ENCODE measurements at regions not wholly inside any gene's neighbourhood (a gene's known extent, or its start where the extent isn't known, plus 50 kb on each side); places are given as distances from the start of the nearest gene placed in this dataset.
"Not testable (repeated sequence)": the region's sequence is repeated elsewhere in the genome, so short reads cannot be mapped to it uniquely, and the experiment has no call there.

GRCh38 chr20:39756369-39756768 lies 794.2 kb downstream of the DHX35 start:
- Histone ChIP-seq H3K4me1 (ENCODE audit: control insufficient read depth, insufficient read depth, low read length) (no peaks in the 10 kb centered on the region), H3K4me3 (ENCODE audit: low read length) (no peak overlapping the region), H3K27ac (ENCODE audit: low read length) (no peak overlapping the region), H3K27me3 (ENCODE audit: control insufficient read depth, insufficient read depth, low read length) (no peaks in the 10 kb centered on the region), H3K9me3 (replicated peaks; ENCODE audit: control insufficient read depth, low read depth, low read length) (no peaks in the 10 kb centered on the region), H3K36me3 (ENCODE audit: control insufficient read depth, insufficient read depth, low read length) (no peaks in the 10 kb centered on the region)
- WGBS (ENCODE audit: insufficient coverage): no CpG with 5 or more reads among the region's 1 CpG
- DNase-seq: no peak

GRCh38 chr20:39752262-39752876 lies 790.2 kb downstream of the DHX35 start:
- Histone ChIP-seq H3K4me3 (ENCODE audit: low read length) (no peak overlapping the region), H3K27ac (ENCODE audit: low read length) (no peak overlapping the region), H3K36me3 (ENCODE audit: control insufficient read depth, insufficient read depth, low read length) (no peaks in the 10 kb centered on the region), H3K4me1 (ENCODE audit: control insufficient read depth, insufficient read depth, low read length) (no peaks in the 10 kb centered on the region), H3K9me3 (replicated peaks; ENCODE audit: control insufficient read depth, low read depth, low read length) (peaks cover 7% of the 10 kb centered on the region), H3K27me3 (ENCODE audit: control insufficient read depth, insufficient read depth, low read length) (no peaks in the 10 kb centered on the region)
- DNase-seq: no peak
- 69% methylated on average over 2 of the region's 4 CpGs for WGBS (ENCODE audit: insufficient coverage)

- H3K4me3 ChIP-seq (ENCODE audit: low read length): no peak overlapping the region
- H3K36me3 ChIP-seq (ENCODE audit: control insufficient read depth, insufficient read depth, low read length): no peaks in the 10 kb centered on the region
- H3K27ac ChIP-seq (ENCODE audit: low read length): no peak overlapping the region
- WGBS (ENCODE audit: insufficient coverage): 86% methylated on average over 1 of the region's 4 CpGs
- no peaks in the 10 kb centered on the region for H3K27me3 ChIP-seq (ENCODE audit: control insufficient read depth, insufficient read depth, low read length)
- peaks cover 7% of the 10 kb centered on the region for H3K9me3 ChIP-seq (replicated peaks; ENCODE audit: control insufficient read depth, low read depth, low read length)
- DNase-seq: no peak
- H3K4me1 ChIP-seq (ENCODE audit: control insufficient read depth, insufficient read depth, low read length): no peaks in the 10 kb centered on the region
These were observed 789.5 kb downstream of the DHX35 start for GRCh38 chr20:39751557-39752137.

- Histone ChIP-seq H3K4me1 (ENCODE audit: control insufficient read depth, insufficient read depth, low read length) (no peaks in the 10 kb centered on the region), H3K36me3 (ENCODE audit: control insufficient read depth, insufficient read depth, low read length) (no peaks in the 10 kb centered on the region), H3K27ac (ENCODE audit: low read length) (no peak overlapping the region), H3K9me3 (replicated peaks; ENCODE audit: control insufficient read depth, low read depth, low read length) (peaks cover 7% of the 10 kb centered on the region), H3K4me3 (ENCODE audit: low read length) (no peak overlapping the region), H3K27me3 (ENCODE audit: control insufficient read depth, insufficient read depth, low read length) (no peaks in the 10 kb centered on the region)
- peak; percentile 73 for DNase-seq
- no CpG with 5 or more reads among the region's 1 CpG for WGBS (ENCODE audit: insufficient coverage)
These were observed 783.2 kb downstream of the DHX35 start for GRCh38 chr20:39745380-39745779.

- 100% methylated on average over 1 of the region's 2 CpGs for WGBS (ENCODE audit: insufficient coverage)
- no peak overlapping the region for H3K4me3 ChIP-seq (ENCODE audit: low read length)
- H3K9me3 ChIP-seq (replicated peaks; ENCODE audit: control insufficient read depth, low read depth, low read length): no peaks in the 10 kb centered on the region
- no peak overlapping the region for H3K27ac ChIP-seq (ENCODE audit: low read length)
- H3K36me3 ChIP-seq (ENCODE audit: control insufficient read depth, insufficient read depth, low read length): no peaks in the 10 kb centered on the region
- no peak for DNase-seq
- no peaks in the 10 kb centered on the region for H3K27me3 ChIP-seq (ENCODE audit: control insufficient read depth, insufficient read depth, low read length)
- no peaks in the 10 kb centered on the region for H3K4me1 ChIP-seq (ENCODE audit: control insufficient read depth, insufficient read depth, low read length)
These were observed 776.5 kb downstream of the DHX35 start for GRCh38 chr20:39738651-39739050.

GRCh38 chr20:39736434-39737327 lies 774.5 kb downstream of the DHX35 start:
- H3K4me1 ChIP-seq (ENCODE audit: control insufficient read depth, insufficient read depth, low read length): no peaks in the 10 kb centered on the region
- H3K4me3 ChIP-seq (ENCODE audit: low read length): no peak overlapping the region
- DNase-seq: no peak
- 86% methylated on average over 2 of the region's 6 CpGs for WGBS (ENCODE audit: insufficient coverage)
- H3K27ac ChIP-seq (ENCODE audit: low read length): no peak overlapping the region
- no peaks in the 10 kb centered on the region for H3K36me3 ChIP-seq (ENCODE audit: control insufficient read depth, insufficient read depth, low read length)
- no peaks in the 10 kb centered on the region for H3K9me3 ChIP-seq (replicated peaks; ENCODE audit: control insufficient read depth, low read depth, low read length)
- no peaks in the 10 kb centered on the region for H3K27me3 ChIP-seq (ENCODE audit: control insufficient read depth, insufficient read depth, low read length)

- H3K27me3 ChIP-seq (ENCODE audit: control insufficient read depth, insufficient read depth, low read length): not testable (repeated sequence)
- WGBS (ENCODE audit: insufficient coverage): no CpG with 5 or more reads among the region's 6 CpGs
- peaks cover 15% of the 10 kb centered on the region for H3K9me3 ChIP-seq (replicated peaks; ENCODE audit: control insufficient read depth, low read depth, low read length)
These were observed 763.4 kb downstream of the DHX35 start for GRCh38 chr20:39725513-39725912.

GRCh38 chr20:39719293-39719692 lies 757.1 kb downstream of the DHX35 start:
- no CpG with 5 or more reads among the region's 2 CpGs for WGBS (ENCODE audit: insufficient coverage)
- no peaks in the 10 kb centered on the region for H3K36me3 ChIP-seq (ENCODE audit: control insufficient read depth, insufficient read depth, low read length)
- H3K27me3 ChIP-seq (ENCODE audit: control insufficient read depth, insufficient read depth, low read length): no peaks in the 10 kb centered on the region
- H3K4me1 ChIP-seq (ENCODE audit: control insufficient read depth, insufficient read depth, low read length): peaks cover 2% of the 10 kb centered on the region
- H3K27ac ChIP-seq (ENCODE audit: low read length): no peak overlapping the region
- DNase-seq: no peak
- no peaks in the 10 kb centered on the region for H3K9me3 ChIP-seq (replicated peaks; ENCODE audit: control insufficient read depth, low read depth, low read length)
- no peak overlapping the region for H3K4me3 ChIP-seq (ENCODE audit: low read length)

More at GRCh38 chr20:39725513-39725912, 763.4 kb downstream of the DHX35 start:
- not testable (repeated sequence) for H3K36me3 ChIP-seq (ENCODE audit: control insufficient read depth, insufficient read depth, low read length); DNase-seq; H3K27ac ChIP-seq (ENCODE audit: low read length); H3K4me3 ChIP-seq (ENCODE audit: low read length); H3K4me1 ChIP-seq (ENCODE audit: control insufficient read depth, insufficient read depth, low read length)

- WGBS (ENCODE audit: insufficient coverage): 43% methylated on average over 5 of the region's 5 CpGs
- no peaks in the 10 kb centered on the region for H3K9me3 ChIP-seq (replicated peaks; ENCODE audit: control insufficient read depth, low read depth, low read length)
- no peaks in the 10 kb centered on the region for H3K36me3 ChIP-seq (ENCODE audit: control insufficient read depth, insufficient read depth, low read length)
- H3K4me1 ChIP-seq (ENCODE audit: control insufficient read depth, insufficient read depth, low read length): peaks cover 2% of the 10 kb centered on the region
- H3K27me3 ChIP-seq (ENCODE audit: control insufficient read depth, insufficient read depth, low read length): no peaks in the 10 kb centered on the region
- H3K4me3 ChIP-seq (ENCODE audit: low read length): no peak overlapping the region
- no peak overlapping the region for H3K27ac ChIP-seq (ENCODE audit: low read length)
- DNase-seq: no peak
These were observed 755.8 kb downstream of the DHX35 start for GRCh38 chr20:39717936-39718335.

GRCh38 chr20:39716796-39717341 lies 754.7 kb downstream of the DHX35 start:
- no peaks in the 10 kb centered on the region for H3K9me3 ChIP-seq (replicated peaks; ENCODE audit: control insufficient read depth, low read depth, low read length)
- no peak overlapping the region for H3K27ac ChIP-seq (ENCODE audit: low read length)
- H3K27me3 ChIP-seq (ENCODE audit: control insufficient read depth, insufficient read depth, low read length): no peaks in the 10 kb centered on the region
- H3K4me3 ChIP-seq (ENCODE audit: low read length): no peak overlapping the region
- 40% methylated on average over 1 of the region's 1 CpG for WGBS (ENCODE audit: insufficient coverage)
- H3K36me3 ChIP-seq (ENCODE audit: control insufficient read depth, insufficient read depth, low read length): no peaks in the 10 kb centered on the region
- peaks cover 2% of the 10 kb centered on the region for H3K4me1 ChIP-seq (ENCODE audit: control insufficient read depth, insufficient read depth, low read length)
- DNase-seq: no peak
